ENCODE measurements at regions not wholly inside any gene's neighbourhood (a gene's known extent, or its start where the extent isn't known, plus 50 kb on each side); places are given as distances from the start of the nearest gene placed in this dataset.
A peak's percentile ranks its signal among the peaks of the same experiment; 100 is the strongest.

DNA sequence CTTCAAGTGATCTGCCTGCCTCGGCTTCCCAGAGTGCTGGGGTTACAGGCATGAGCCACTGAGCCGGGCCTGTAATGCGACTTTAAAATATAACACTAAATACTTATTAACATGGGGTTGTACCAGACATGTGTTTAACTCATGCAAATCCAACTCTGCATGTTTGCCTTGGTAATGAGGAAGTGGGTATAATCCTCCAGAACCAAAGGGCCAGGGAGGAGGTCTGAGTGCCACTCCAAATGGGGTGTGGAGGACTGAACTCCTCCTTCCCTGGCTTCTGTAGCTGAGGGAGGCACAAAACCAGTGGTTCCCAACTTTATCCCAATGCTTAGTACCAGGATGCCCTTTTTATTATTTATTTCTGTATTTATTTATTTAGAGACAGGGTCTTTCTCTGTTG is 61.6 kb upstream of the MED13L start:
- intact Hi-C loops (cut with micrococcal nuclease), result no loop called here
- dilution Hi-C loops (cut with HindIII; ENCODE audit: low sequenced_read_pairs, unreplicated experiment), result no loop called here
- Histone ChIP-seq H3K4me1 (ENCODE audit: control insufficient read depth, insufficient read depth, low read length) (peaks cover 8% of the 10 kb centered on the region), H3K27me3 (ENCODE audit: control insufficient read depth, insufficient read depth, low read length) (no peaks in the 10 kb centered on the region), H3K23ac (ENCODE audit: low read depth, low read length) (0 out of 2 replicates have a peak overlapping the region, but pooled peaks have one; percentile 51), H2BK15ac (ENCODE audit: low read depth, low read length) (no peak overlapping the region), H3K9me3 (ENCODE audit: control insufficient read depth, insufficient read depth, low read length) (peaks cover 5% of the 10 kb centered on the region; the same call in 1 of the 2 replicates), H2BK20ac (ENCODE audit: low read depth, low read length) (no peak overlapping the region), H2AK9ac (replicated peaks; ENCODE audit: low read depth, low read length, poor library complexity) (no peak overlapping the region), H2BK120ac (ENCODE audit: low read depth, low read length) (no peak overlapping the region), H3K36me3 (ENCODE audit: control insufficient read depth, insufficient read depth, low read length) (no peaks in the 10 kb centered on the region), H2AFZ (replicated peaks; ENCODE audit: low read length, poor library complexity) (no peak overlapping the region), H3K4me2 (ENCODE audit: low read depth, low read length) (no peak overlapping the region), H3K14ac (replicated peaks; ENCODE audit: low read depth, low read length) (no peak overlapping the region), H3K9ac (ENCODE audit: low read depth, low read length) (no peak overlapping the region), H3K4me3 (ENCODE audit: insufficient read depth, low read depth, low read length) (no peak overlapping the region), H3K9me1 (ENCODE audit: insufficient read depth, low read length) (peaks cover 8% of the 10 kb centered on the region; the same call in 1 of the 2 replicates), H4K20me1 (ENCODE audit: insufficient read depth, low read length) (no peaks in the 10 kb centered on the region), H3K27ac (ENCODE audit: insufficient read depth, low read length) (no peak overlapping the region), H4K5ac (ENCODE audit: low read depth, low read length) (no peak overlapping the region), H4K8ac (ENCODE audit: low read depth in 2 of 2, low read length in 2 of 2) (no peak overlapping the region), H2BK5ac (ENCODE audit: low read depth, low read length, poor library complexity, severe bottlenecking) (no peak overlapping the region), H3K4ac (ENCODE audit: low read depth, low read length) (no peak overlapping the region), H3K18ac (ENCODE audit: low read depth, low read length) (no peak overlapping the region), H3K56ac (ENCODE audit: extremely low read depth, insufficient read depth, low read length) (no peak overlapping the region), H4K91ac (ENCODE audit: insufficient read depth, low read depth, low read length) (no peak overlapping the region), H3K79me1 (ENCODE audit: low read depth in 1 of 2, low read length in 2 of 2) (no peaks in the 10 kb centered on the region), H2AK5ac (ENCODE audit: low read depth, low read length) (no peak overlapping the region)
- BruUV-seq (replicated peaks), result no TSS peak
- CTCF ChIA-PET, result no interaction called here
- no CpG with 5 or more reads among the region's 3 CpGs for WGBS, 2 experiments (ENCODE audit: extremely low coverage in 2 of 2, insufficient read length in 1 of 2)
- DNase-seq (no peak), ATAC-seq (ENCODE audit: low read depth) (no peak)
- no peak for TF ChIP-seq RAD21 (IDR thresholded peaks at IDR 0.05; ENCODE audit: low read length)
- no peak for TF ChIP-seq POLR2A (IDR thresholded peaks at IDR 0.05; ENCODE audit: low read depth, low read length)
- TF ChIP-seq NFE2L2 (IDR thresholded peaks at IDR 0.05; ENCODE audit: low read depth, low read length), result no peak
- TF ChIP-seq, protein P1, sequence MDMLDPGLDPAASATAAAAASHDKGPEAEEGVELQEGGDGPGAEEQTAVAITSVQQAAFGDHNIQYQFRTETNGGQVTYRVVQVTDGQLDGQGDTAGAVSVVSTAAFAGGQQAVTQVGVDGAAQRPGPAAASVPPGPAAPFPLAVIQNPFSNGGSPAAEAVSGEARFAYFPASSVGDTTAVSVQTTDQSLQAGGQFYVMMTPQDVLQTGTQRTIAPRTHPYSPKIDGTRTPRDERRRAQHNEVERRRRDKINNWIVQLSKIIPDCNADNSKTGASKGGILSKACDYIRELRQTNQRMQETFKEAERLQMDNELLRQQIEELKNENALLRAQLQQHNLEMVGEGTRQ (IDR thresholded peaks at IDR 0.05; ENCODE audit: low read depth, low read length), result no peak
- TF ChIP-seq CHD1 (IDR thresholded peaks at IDR 0.05; ENCODE audit: low read depth, low read length), result no peak
- no peak for TF ChIP-seq MXI1 (IDR thresholded peaks at IDR 0.05; ENCODE audit: borderline replicate concordance, low read depth, low read length)
- no peak for TF ChIP-seq CEBPB (IDR thresholded peaks at IDR 0.05; ENCODE audit: low read depth, low read length)
- POLR2A ChIA-PET (ENCODE audit: unreplicated experiment), result no interaction called here
- in situ Hi-C loops (cut with MboI; ENCODE audit: low sequenced_read_pairs), result no loop called here

Data from IMR-90 (cell line).